ENCODE measurements at regions not wholly inside any gene's neighbourhood (a gene's known extent, or its start where the extent isn't known, plus 50 kb on each side); places are given as distances from the start of the nearest gene placed in this dataset.

- TF ChIP-seq CTCF (conservative IDR thresholded peaks at IDR 0.05; ENCODE audit: low read depth in 2 of 2): no peak
- TF ChIP-seq POLR2AphosphoS5 (IDR thresholded peaks at IDR 0.05; ENCODE audit: low read depth): no peak
- TF ChIP-seq EZH2 (IDR thresholded peaks at IDR 0.05; ENCODE audit: low read depth, unreplicated experiment): no peak
- TF ChIP-seq CREB1 (CRISPR knock-in tag; IDR thresholded peaks at IDR 0.05; ENCODE audit: low read depth): no peak
- no peak for TF ChIP-seq REST (IDR thresholded peaks at IDR 0.05; ENCODE audit: unreplicated experiment)
- no peak for TF ChIP-seq JUNB (IDR thresholded peaks at IDR 0.05; ENCODE audit: unreplicated experiment)
- no peak for TF ChIP-seq ZNF114 (CRISPR knock-in tag; IDR thresholded peaks at IDR 0.05)
- TF ChIP-seq EZH2phosphoT487 (IDR thresholded peaks at IDR 0.05; ENCODE audit: unreplicated experiment): no peak
- TF ChIP-seq ZNF331 (CRISPR knock-in tag; IDR thresholded peaks at IDR 0.05; ENCODE audit: low read depth): no peak
- no peak for TF ChIP-seq NANOG (IDR thresholded peaks at IDR 0.05; ENCODE audit: borderline replicate concordance)
- TF ChIP-seq STAT1 (IDR thresholded peaks at IDR 0.05; ENCODE audit: unreplicated experiment): no peak
These were observed 117.5 kb upstream of the CXCL14 start for GRCh38 chr5:135696317-135696716.
